Activated T-cell treated with anti-CD3 and anti-CD28 coated beads for 24 hours (primary cell): ENCODE measurements at regions not wholly inside any gene's neighbourhood (a gene's known extent, or its start where the extent isn't known, plus 50 kb on each side); places are given as distances from the start of the nearest gene placed in this dataset.
"Not testable (repeated sequence)": the region's sequence is repeated elsewhere in the genome, so short reads cannot be mapped to it uniquely, and the experiment has no call there.

Experiments used
- DNase-seq: peaks from one replicate; pipeline ENCODE4 v3.0.0-alpha.2; 2020; ENCODE audit warnings: low read depth

DNA sequence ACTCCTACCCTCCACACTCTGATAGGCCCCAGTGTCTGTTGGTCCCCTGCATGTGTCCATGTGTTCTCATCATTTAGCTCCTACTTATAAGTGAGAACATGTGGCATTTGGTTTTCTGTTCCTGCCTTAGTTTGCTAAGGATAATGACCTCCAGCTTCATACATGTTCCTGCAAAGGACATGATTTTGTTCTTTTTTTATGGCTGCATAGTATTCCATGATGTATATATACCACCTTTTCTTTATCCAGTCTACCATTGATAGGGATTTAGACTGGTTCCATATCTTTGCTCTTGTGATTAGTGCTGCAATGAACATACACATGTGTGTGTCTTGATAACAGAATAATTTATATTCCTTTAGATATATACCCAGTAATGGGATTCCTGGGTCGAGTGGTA lies 67.9 kb downstream of the MSX2 start:
- DNase-seq = not testable (repeated sequence)

DNA sequence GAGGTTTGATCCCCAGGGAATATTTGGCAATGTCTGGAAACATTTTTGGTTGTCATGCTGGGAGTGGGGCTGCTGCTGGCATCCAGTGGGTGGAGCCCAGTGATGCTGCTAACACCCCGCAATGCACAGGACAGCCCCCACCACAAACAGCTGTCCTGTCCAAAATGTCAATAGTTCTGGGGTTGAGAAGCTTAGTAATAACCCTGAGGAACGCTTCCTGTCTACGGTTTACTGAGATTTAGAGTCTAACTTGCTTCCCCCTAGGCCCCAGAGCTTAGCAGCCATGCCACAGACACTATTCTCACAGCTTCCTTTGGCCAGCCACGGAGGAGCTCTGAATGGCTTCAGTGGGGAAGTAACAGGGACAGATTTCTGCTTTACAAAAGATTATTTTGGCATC lies 66.5 kb downstream of the MSX2 start:
- no peak for DNase-seq

DNA sequence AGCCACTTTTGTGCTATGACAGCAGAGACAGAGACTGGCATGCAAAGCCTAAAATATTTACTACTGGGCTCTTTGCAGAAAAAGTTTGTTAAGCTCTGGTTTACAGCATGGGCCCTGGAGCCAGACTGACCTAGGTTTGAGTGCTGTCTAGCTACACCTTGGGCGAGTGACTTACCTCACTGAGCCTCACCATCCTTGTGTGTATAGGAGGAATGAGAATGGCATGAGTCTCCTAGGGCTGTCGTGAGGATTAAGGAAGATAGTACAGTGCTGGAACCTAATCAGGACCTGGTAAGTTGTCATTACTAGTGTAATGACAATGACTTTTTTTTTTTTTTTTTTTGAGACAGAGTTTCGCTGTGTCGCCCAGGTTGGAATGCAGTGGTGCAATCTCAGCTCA lies 65.2 kb downstream of the MSX2 start:
- DNase-seq = no peak

DNA sequence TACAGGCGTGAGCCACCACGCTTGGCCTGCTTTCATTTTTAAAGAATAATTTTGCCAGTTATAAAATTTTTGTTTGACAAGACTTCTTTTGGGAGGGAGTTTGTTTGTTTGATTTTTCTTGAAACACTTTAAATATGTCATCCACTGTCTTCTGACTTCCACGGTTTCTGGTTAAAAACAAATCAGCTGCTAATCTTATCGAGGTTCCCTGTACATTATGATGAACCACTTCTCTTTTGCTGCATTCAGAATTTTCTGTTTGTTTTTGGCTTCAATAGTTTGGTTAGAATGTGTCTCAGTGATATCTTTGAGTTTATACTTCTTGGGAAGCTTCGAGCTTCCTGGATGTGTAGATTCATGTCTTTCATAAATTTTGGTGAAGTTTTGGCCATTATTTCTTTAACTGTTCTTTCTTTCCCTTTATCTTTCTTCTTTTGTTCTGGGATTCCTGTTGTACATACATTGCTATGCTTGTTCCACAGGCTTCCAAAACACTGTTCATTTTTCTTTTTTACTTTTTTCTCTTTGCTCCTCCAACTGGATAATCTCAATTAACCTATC lies 60.8 kb downstream of the MSX2 start:
- no peak for DNase-seq
